PC-9 (cell line): ENCODE measurements at regions not wholly inside any gene's neighbourhood (a gene's known extent, or its start where the extent isn't known, plus 50 kb on each side); places are given as distances from the start of the nearest gene placed in this dataset.

Source experiments
- BruUV-seq: library from RNA; stranded (reverse); fragments of 400-500 nt; replicated peaks from 2 replicates; lab custom pipeline; 2021; lab: Mats Ljungman, UMichigan
- CTCF ChIA-PET: fragments of 300-600 bp; sonication (Branson Sonifier 250); formaldehyde crosslinking; loops from one replicate; lab custom pipeline; 2022; ENCODE audit warnings: antibody characterized with exemption; lab: Charles Lee
- POLR2A ChIA-PET: fragments of 300-600 bp; sonication (Branson Sonifier 250); formaldehyde crosslinking; loops from one replicate; lab custom pipeline; 2022; ENCODE audit warnings: antibody characterized with exemption; ENCODE audit not compliant: unreplicated experiment; lab: Charles Lee
- DNase-seq, 2 experiments: peaks; one replicate each; pipeline versions ENCODE4 v3.0.0 to v3.0.0-alpha.2; 2015 to 2022; ENCODE audit warnings: mixed read lengths in 1 of 2
- H2AFZ ChIP-seq: fragments of 200-600 bp; sonication (generic); 2 replicates; pipeline ENCODE4 v1.8.1; 2017; ENCODE audit warnings: antibody characterized with exemption
- H3F3A ChIP-seq: fragments of 200-600 bp; sonication (generic); 2 replicates; pipeline ENCODE4 v1.8.1; 2017; ENCODE audit warnings: antibody characterized with exemption, mild to moderate bottlenecking, low read depth; ENCODE audit not compliant: insufficient read depth
- H3K27ac ChIP-seq: fragments of 200-600 bp; sonication (generic); 2 replicates; pipeline ENCODE4 v1.6.1; 2016; ENCODE audit warnings: mixed run types
- H3K27me3 ChIP-seq: fragments of 200-600 bp; sonication (generic); 2 replicates; pipeline ENCODE4 v1.6.1; 2016; ENCODE audit warnings: low read depth, mixed run types; ENCODE audit not compliant: insufficient read depth
- H3K36me3 ChIP-seq: fragments of 200-600 bp; sonication (generic); 2 replicates; pipeline ENCODE4 v1.6.1; 2016; ENCODE audit warnings: low read depth, mixed run types
- H3K4me1 ChIP-seq: fragments of 200-600 bp; sonication (generic); replicated peaks from 2 replicates; pipeline ENCODE4 v1.6.1; 2016; ENCODE audit warnings: mixed run types; ENCODE audit not compliant: insufficient read depth
- H3K4me2 ChIP-seq: fragments of 200-600 bp; sonication (generic); 2 replicates; pipeline ENCODE4 v1.6.1; 2017; ENCODE audit warnings: mixed run types
- H3K4me3 ChIP-seq: fragments of 200-600 bp; sonication (generic); 2 replicates; pipeline ENCODE4 v1.6.1; 2016; ENCODE audit warnings: mixed run types
- H3K79me2 ChIP-seq: fragments of 200-600 bp; sonication (generic); 2 replicates; pipeline ENCODE4 v1.6.1; 2017; ENCODE audit warnings: low read depth, mixed run types
- H3K9me2 ChIP-seq: fragments of 200-600 bp; sonication (generic); 2 replicates; pipeline ENCODE4 v1.8.1; 2017; ENCODE audit warnings: mild to moderate bottlenecking; ENCODE audit not compliant: insufficient read depth
- H3K9me3 ChIP-seq: fragments of 200-600 bp; sonication (generic); 2 replicates; pipeline ENCODE4 v1.8.1; 2016; ENCODE audit warnings: low read depth; ENCODE audit not compliant: insufficient read depth
- H4K20me1 ChIP-seq: fragments of 200-600 bp; sonication (generic); 2 replicates; pipeline ENCODE4 v1.8.1; 2017; ENCODE audit not compliant: insufficient read depth
- EZH2 ChIP-seq: fragments of 200-600 bp; sonication (generic); IDR thresholded peaks from 2 replicates; pipeline ENCODE4 v1.8.0; 2017; ENCODE audit warnings: antibody characterized with exemption, low read depth
- intact Hi-C: fragments of 100-400 bp; cut with micrococcal nuclease; formaldehyde crosslinking; loops from one replicate; pipeline ENCODE4 v1.10.0; 2022; ENCODE audit not compliant: unreplicated experiment
- TF ChIP-seq, protein P1 (sequence below): fragments of 200-600 bp; sonication (generic); conservative IDR thresholded peaks from 2 replicates; pipeline ENCODE4 v1.6.1; 2017; ENCODE audit warnings: mixed run types, antibody characterized with exemption, mild to moderate bottlenecking, moderate library complexity

DNA sequence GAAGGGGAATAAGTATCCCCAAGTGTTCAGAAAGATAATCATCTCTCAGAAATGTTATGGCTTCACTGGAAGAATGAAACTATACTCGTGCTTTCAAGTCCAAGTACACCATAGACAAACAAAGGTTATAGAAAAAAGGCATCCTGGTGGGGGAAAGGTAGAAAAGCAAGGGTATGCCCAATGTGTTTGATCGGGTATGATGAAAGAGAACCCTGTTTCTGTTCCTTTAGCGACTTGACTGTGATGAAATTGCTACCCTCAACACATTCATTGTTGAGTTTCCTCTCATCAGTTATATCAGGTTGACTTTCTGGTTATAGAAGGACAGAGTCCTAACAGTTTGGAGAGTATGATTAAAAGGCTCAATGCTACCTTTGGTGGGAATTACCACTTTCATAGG is 464.3 kb downstream of the GRXCR1 start:
- no peak overlapping the region for H3K4me2 ChIP-seq

GRCh38 chr4:43357252-43357974 is 464.9 kb downstream of the GRXCR1 start:
- BruUV-seq, result no TSS peak
- no peaks in the 10 kb centered on the region for H3K79me2 ChIP-seq
- intact Hi-C loops, result no loop called here
- H3K27ac ChIP-seq, result no peak overlapping the region
- POLR2A ChIA-PET, result no interaction called here
- H3K9me2 ChIP-seq, result no peaks in the 10 kb centered on the region
- no peak overlapping the region for H3K4me2 ChIP-seq
- H3K9me3 ChIP-seq, result no peaks in the 10 kb centered on the region; the same call in 1 of the 2 replicates
- no peak for DNase-seq
- H3K27me3 ChIP-seq, result no peaks in the 10 kb centered on the region
- H3F3A ChIP-seq, result no peaks in the 10 kb centered on the region
- no peaks in the 10 kb centered on the region for H4K20me1 ChIP-seq
- no peak overlapping the region for H3K4me3 ChIP-seq
- no peaks in the 10 kb centered on the region for H3K36me3 ChIP-seq
- H3K4me1 ChIP-seq, result no peaks in the 10 kb centered on the region; the same call in 1 of the 2 replicates
- CTCF ChIA-PET, result no interaction called here
- no peak for TF ChIP-seq EZH2
- TF ChIP-seq, protein P1, sequence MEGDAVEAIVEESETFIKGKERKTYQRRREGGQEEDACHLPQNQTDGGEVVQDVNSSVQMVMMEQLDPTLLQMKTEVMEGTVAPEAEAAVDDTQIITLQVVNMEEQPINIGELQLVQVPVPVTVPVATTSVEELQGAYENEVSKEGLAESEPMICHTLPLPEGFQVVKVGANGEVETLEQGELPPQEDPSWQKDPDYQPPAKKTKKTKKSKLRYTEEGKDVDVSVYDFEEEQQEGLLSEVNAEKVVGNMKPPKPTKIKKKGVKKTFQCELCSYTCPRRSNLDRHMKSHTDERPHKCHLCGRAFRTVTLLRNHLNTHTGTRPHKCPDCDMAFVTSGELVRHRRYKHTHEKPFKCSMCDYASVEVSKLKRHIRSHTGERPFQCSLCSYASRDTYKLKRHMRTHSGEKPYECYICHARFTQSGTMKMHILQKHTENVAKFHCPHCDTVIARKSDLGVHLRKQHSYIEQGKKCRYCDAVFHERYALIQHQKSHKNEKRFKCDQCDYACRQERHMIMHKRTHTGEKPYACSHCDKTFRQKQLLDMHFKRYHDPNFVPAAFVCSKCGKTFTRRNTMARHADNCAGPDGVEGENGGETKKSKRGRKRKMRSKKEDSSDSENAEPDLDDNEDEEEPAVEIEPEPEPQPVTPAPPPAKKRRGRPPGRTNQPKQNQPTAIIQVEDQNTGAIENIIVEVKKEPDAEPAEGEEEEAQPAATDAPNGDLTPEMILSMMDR, result no peak
- no peak overlapping the region for H2AFZ ChIP-seq

More for the DNA sequence above, 464.3 kb downstream of the GRXCR1 start:
- Histone ChIP-seq H3K9me2 (no peaks in the 10 kb centered on the region), H3K4me1 (no peaks in the 10 kb centered on the region; the same call in 1 of the 2 replicates), H3F3A (no peaks in the 10 kb centered on the region), H3K27me3 (no peaks in the 10 kb centered on the region), H2AFZ (0 out of 2 replicates have a peak overlapping the region, but pooled peaks have one; percentile 1), H3K4me3 (no peak overlapping the region), H4K20me1 (no peaks in the 10 kb centered on the region), H3K9me3 (no peaks in the 10 kb centered on the region; the same call in 1 of the 2 replicates), H3K79me2 (no peaks in the 10 kb centered on the region), H3K36me3 (no peaks in the 10 kb centered on the region), H3K27ac (no peak overlapping the region)
- no peak for DNase-seq
- intact Hi-C loops, result no loop called here
- TF ChIP-seq, protein P1, result no peak
- TF ChIP-seq EZH2, result no peak
- POLR2A ChIA-PET, result no interaction called here
- BruUV-seq, result no TSS peak
- CTCF ChIA-PET, result no interaction called here

DNA sequence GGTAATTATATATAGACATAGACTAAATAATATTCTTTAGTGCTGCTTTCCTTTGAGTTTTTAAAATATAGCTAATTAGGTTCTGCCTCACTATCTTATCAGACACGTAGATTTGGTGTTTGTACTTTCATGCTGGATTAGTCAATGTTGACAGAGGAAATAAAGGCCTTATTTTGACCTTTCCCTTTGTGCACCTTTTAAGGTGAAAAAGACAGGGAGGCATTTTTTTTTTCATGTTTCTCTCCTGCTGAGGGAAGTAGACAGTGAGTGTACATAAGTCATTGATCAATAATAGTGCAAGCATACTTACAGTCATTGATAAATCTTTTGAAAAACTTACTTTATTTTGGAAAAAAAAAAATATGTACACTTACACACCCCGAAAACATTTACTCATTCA is 467.8 kb downstream of the GRXCR1 start:
- DNase-seq, result no peak
- Histone ChIP-seq H4K20me1 (no peaks in the 10 kb centered on the region), H3K79me2 (no peaks in the 10 kb centered on the region), H3K27ac (no peak overlapping the region), H3F3A (no peaks in the 10 kb centered on the region), H3K4me1 (peaks cover 3% of the 10 kb centered on the region; the same call in 1 of the 2 replicates), H3K9me3 (no peaks in the 10 kb centered on the region), H3K9me2 (no peaks in the 10 kb centered on the region), H3K4me2 (peak overlapping the region; percentile 31; the same call in 1 of the 2 replicates), H3K4me3 (no peak overlapping the region), H3K36me3 (no peaks in the 10 kb centered on the region), H2AFZ (peak overlapping the region; percentile 48; the same call in 1 of the 2 replicates), H3K27me3 (no peaks in the 10 kb centered on the region)
- BruUV-seq, result no TSS peak
- intact Hi-C loops, result no loop called here
- CTCF ChIA-PET, result no interaction called here
- POLR2A ChIA-PET, result no interaction called here
- TF ChIP-seq EZH2, result no peak
- TF ChIP-seq, protein P1, result no peak
